HK-2 (cell line): ENCODE measurements at regions not wholly inside any gene's neighbourhood (a gene's known extent, or its start where the extent isn't known, plus 50 kb on each side); places are given as distances from the start of the nearest gene placed in this dataset.
A peak's percentile ranks its signal among the peaks of the same experiment; 100 is the strongest.
"Not testable (repeated sequence)": the region's sequence is repeated elsewhere in the genome, so short reads cannot be mapped to it uniquely, and the experiment has no call there.

ENCODE experiments used
- DNase-seq: peaks from one replicate; pipeline ENCODE4 v3.0.0-alpha.2; 2018; ENCODE audit not compliant: unreplicated experiment

- not testable (repeated sequence) for DNase-seq
These were observed 188.0 kb downstream of the LMLN start for GRCh38 chr3:198147993-198148392.

- not testable (repeated sequence) for DNase-seq
These were observed 189.9 kb downstream of the LMLN start for GRCh38 chr3:198149904-198150303.

- DNase-seq: not testable (repeated sequence)
These were observed 191.8 kb downstream of the LMLN start for GRCh38 chr3:198151867-198152266.

- DNase-seq: not testable (repeated sequence)
These were observed 195.8 kb downstream of the LMLN start for GRCh38 chr3:198155771-198156170.

- DNase-seq: not testable (repeated sequence)
These were observed 197.3 kb downstream of the LMLN start for GRCh38 chr3:198157231-198157868.

- not testable (repeated sequence) for DNase-seq
These were observed 198.0 kb downstream of the LMLN start for GRCh38 chr3:198158007-198158406.

GRCh38 chr3:198167339-198168039 lies 207.5 kb downstream of the LMLN start:
- peak; percentile 31 for DNase-seq

GRCh38 chr3:198170781-198171180 lies 210.8 kb downstream of the LMLN start:
- DNase-seq: not testable (repeated sequence)

- not testable (repeated sequence) for DNase-seq
These were observed 213.1 kb downstream of the LMLN start for GRCh38 chr3:198173080-198173479.

- not testable (repeated sequence) for DNase-seq
These were observed 214.0 kb downstream of the LMLN start for GRCh38 chr3:198173929-198174574.
